Neural crest cell (in vitro differentiated cells): ENCODE measurements at regions not wholly inside any gene's neighbourhood (a gene's known extent, or its start where the extent isn't known, plus 50 kb on each side); places are given as distances from the start of the nearest gene placed in this dataset.
"Not testable (repeated sequence)": the region's sequence is repeated elsewhere in the genome, so short reads cannot be mapped to it uniquely, and the experiment has no call there.

Experiments used
- DNase-seq: peaks from one replicate; pipeline ENCODE4 v3.0.0; 2021; ENCODE audit warnings: low read depth, mixed read lengths, low spot score
- H3K27ac Mint-ChIP-seq: one replicate; pipeline ENCODE4 v1.8.0; 2021; ENCODE audit warnings: mild to moderate bottlenecking, mixed read lengths; ENCODE audit not compliant: unreplicated experiment
- H3K27me3 Mint-ChIP-seq: 2 replicates; pipeline ENCODE4 v1.8.0; 2021; ENCODE audit warnings: low read depth, mild to moderate bottlenecking, mixed read lengths
- H3K36me3 Mint-ChIP-seq: 2 replicates; pipeline ENCODE4 v1.8.0; 2021; ENCODE audit warnings: low read depth, mild to moderate bottlenecking, mixed read lengths
- H3K4me1 Mint-ChIP-seq: 2 replicates; pipeline ENCODE4 v1.8.0; 2021; ENCODE audit warnings: mixed read lengths
- H3K4me3 Mint-ChIP-seq: one replicate; pipeline ENCODE4 v1.8.0; 2021; ENCODE audit warnings: mild to moderate bottlenecking, mixed read lengths
- H3K9me3 Mint-ChIP-seq: 2 replicates; pipeline ENCODE4 v1.8.0; 2021; ENCODE audit warnings: mixed read lengths
- TF ChIP-seq, protein P1 (sequence below): fragments of 200-600 bp; sonication (generic); conservative IDR thresholded peaks from 2 replicates; pipeline ENCODE4 v1.5.0; 2021; ENCODE audit warnings: antibody characterized with exemption, mild to moderate bottlenecking

DNA sequence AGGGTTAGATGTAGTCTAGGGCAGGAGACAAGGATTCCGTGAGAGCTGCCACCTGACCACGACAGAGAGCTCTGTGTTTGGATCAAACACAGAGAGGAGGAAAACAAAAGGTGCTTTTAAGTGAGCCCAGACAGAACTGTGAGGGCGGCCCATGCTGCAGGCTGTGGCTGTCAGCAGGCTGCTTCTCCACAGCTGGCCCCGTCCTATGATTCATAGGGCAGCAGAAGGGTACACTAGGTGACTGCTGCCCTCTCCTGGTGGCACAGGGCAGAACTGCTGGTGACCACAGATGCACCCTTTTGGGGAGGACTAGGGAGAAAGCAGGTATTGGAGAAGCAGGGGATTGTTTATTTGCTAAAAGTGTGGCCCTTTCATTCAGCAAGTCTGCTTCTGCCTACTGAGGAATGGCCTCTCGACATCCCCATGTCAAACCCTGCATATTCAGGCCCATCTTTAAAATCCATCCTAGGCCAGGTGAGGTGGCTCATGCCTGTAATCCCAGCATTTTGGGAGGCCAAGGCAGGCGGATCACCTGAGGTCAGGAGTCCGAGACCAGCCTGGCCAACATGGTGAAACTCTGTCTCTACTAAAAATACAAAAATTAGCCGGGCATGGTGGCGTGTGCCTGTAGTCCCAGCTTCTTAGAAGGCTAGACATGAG lies 234.4 kb upstream of the FRG2C start:
- H3K27ac Mint-ChIP-seq, H3K9me3 Mint-ChIP-seq, H3K27me3 Mint-ChIP-seq, H3K36me3 Mint-ChIP-seq: not testable (repeated sequence)
- peak; percentile 64 for DNase-seq
- TF ChIP-seq, protein P1, sequence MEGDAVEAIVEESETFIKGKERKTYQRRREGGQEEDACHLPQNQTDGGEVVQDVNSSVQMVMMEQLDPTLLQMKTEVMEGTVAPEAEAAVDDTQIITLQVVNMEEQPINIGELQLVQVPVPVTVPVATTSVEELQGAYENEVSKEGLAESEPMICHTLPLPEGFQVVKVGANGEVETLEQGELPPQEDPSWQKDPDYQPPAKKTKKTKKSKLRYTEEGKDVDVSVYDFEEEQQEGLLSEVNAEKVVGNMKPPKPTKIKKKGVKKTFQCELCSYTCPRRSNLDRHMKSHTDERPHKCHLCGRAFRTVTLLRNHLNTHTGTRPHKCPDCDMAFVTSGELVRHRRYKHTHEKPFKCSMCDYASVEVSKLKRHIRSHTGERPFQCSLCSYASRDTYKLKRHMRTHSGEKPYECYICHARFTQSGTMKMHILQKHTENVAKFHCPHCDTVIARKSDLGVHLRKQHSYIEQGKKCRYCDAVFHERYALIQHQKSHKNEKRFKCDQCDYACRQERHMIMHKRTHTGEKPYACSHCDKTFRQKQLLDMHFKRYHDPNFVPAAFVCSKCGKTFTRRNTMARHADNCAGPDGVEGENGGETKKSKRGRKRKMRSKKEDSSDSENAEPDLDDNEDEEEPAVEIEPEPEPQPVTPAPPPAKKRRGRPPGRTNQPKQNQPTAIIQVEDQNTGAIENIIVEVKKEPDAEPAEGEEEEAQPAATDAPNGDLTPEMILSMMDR = peak; percentile 83
- Mint-ChIP-seq H3K4me1 (peaks cover 26% of the 10 kb centered on the region), H3K4me3 (peak overlapping the region; percentile 87)

DNA sequence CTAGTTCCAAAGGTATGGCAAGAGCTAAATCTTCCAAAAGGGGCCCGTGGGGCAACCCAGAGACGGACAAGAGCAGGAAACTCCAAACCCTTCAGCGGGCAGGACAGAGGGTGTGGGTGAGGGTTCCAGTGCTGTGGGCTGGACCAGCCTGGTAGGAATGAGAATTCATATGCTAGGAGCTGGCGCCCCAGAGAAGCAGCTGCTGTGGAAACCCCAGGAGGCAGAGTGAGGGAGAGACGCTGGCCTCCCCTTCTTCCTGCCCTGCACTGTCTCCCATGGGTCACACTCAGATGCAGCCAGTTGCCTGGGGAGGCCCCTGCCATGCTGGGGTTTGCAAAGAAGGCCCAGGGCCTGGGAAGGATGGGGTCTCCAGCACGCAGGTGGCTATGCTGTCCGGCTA lies 233.7 kb upstream of the FRG2C start:
- H3K4me1 Mint-ChIP-seq = peaks cover 26% of the 10 kb centered on the region
- not testable (repeated sequence) for DNase-seq, H3K9me3 Mint-ChIP-seq, H3K27ac Mint-ChIP-seq, H3K36me3 Mint-ChIP-seq, H3K27me3 Mint-ChIP-seq, H3K4me3 Mint-ChIP-seq

DNA sequence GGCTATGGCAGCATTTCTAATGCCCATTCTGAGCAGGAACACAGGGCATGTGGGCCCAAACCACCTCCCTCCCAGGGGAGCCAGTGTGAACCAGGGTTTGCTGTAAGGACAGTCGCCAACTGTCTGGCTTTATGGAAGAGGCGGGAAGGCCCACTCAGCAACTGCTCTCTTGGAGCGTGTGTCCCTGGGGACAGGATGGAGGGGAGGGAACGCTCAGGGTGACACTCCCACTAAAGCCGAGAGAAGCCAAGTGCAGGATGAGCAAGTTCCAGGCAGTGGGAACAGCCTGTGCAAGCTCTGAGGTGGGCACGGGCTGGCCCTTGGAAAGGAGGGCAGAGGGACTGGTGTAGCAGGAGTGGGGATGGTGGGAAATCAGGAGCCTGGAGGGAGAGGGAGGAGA lies 233.0 kb upstream of the FRG2C start:
- not testable (repeated sequence) for DNase-seq, H3K27ac Mint-ChIP-seq, H3K27me3 Mint-ChIP-seq, H3K36me3 Mint-ChIP-seq, H3K9me3 Mint-ChIP-seq
- peak overlapping the region; percentile 59 for H3K4me3 Mint-ChIP-seq
- peaks cover 28% of the 10 kb centered on the region for H3K4me1 Mint-ChIP-seq

DNA sequence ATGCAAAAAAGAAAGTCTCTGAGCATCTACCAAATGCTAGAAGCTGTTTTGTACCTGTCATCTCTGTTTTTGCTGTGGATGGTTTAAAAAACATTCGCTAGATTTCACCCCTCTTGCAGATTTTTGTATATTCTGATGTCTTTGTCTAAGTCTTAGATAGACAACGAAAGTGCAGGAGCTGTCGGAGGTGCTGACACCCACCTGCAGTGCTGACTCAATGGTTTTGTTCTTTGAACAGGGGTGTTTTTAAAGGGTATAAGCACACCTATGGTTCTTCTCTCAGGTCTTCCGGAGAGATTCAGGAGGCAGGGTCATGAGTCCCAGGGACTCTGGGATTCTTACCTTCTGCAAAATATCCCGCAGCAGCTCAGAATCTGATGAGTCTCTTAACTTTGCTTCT lies 231.7 kb upstream of the FRG2C start:
- not testable (repeated sequence) for H3K36me3 Mint-ChIP-seq, H3K9me3 Mint-ChIP-seq, DNase-seq, H3K27me3 Mint-ChIP-seq
- H3K4me1 Mint-ChIP-seq = peaks cover 30% of the 10 kb centered on the region
- H3K27ac Mint-ChIP-seq = peak overlapping the region; percentile 78
- peak overlapping the region; percentile 82 for H3K4me3 Mint-ChIP-seq

DNA sequence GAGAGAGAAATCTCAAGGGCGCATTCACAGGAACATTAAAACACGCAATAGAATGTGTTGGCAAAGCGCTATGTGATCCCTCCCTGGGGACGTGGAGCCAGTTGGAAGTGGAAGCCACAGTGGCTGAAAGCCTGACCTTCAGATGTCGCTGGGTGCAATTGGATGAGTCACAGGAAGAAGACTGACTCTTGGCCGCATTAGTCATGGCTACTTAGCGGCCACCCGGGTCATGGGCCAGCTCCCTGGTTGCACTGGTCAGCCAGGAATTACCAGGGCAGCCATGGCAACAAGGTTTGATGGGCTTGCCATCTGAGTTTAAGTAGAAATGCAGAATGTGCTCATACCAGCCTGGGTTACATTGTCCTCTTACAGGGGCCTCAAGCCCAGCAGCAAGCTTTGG lies 231.2 kb upstream of the FRG2C start:
- not testable (repeated sequence) for H3K9me3 Mint-ChIP-seq, H3K36me3 Mint-ChIP-seq, H3K27me3 Mint-ChIP-seq, DNase-seq
- Mint-ChIP-seq H3K4me3 (peak overlapping the region; percentile 82), H3K27ac (peak overlapping the region; percentile 78), H3K4me1 (peaks cover 30% of the 10 kb centered on the region)

DNA sequence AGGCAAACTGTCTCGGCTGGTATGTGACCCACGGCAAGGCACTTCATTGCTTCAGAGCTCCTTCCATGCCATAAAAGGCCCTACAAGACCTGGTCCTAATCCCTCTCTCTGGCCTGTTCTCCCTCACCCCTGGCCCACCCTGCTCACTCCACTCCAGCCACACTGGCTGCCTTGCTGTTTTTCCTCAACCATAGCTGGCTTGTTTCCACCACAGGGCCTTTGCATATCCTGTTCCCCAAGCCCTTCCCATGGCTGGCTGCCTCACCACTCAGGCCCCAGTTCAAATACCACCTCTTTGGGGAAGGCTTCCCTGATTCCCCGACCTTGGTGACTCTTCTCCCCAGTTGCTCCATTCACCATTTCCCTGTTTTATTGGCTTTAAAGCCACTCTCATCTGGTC lies 230.8 kb upstream of the FRG2C start:
- not testable (repeated sequence) for H3K36me3 Mint-ChIP-seq, DNase-seq, H3K9me3 Mint-ChIP-seq, H3K27me3 Mint-ChIP-seq
- peaks cover 30% of the 10 kb centered on the region for H3K4me1 Mint-ChIP-seq
- peak overlapping the region; percentile 78 for H3K27ac Mint-ChIP-seq
- H3K4me3 Mint-ChIP-seq = peak overlapping the region; percentile 82

DNA sequence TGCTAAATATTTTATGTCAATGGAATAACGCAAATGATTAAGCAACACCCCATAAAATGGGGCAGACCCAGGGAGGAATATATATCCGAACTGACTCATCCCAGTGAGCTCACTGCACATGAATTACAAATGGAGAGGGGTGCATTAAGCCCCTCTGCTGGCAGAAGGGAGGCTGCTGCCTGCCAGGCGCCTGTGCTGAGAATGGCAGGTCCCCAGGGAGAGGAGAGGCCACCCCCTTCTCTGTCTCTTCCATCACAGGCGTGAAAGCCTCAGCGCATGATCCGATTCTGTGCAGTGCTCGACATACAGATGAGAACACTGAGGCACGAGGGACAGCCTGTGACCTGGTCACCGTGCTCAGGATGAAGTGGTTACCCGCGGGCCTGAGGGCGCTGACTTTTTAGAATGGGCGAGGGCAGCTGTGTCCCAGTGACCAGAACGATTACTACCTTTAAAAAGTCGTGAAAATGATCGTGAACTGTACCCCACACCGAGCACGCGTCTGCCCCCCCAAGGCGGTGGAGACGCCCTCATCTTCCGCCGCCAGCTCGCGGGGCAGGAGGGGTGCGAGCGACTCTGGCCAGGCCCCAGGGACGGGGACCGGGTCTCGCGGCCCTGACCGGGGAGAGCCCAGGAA lies 229.7 kb upstream of the FRG2C start:
- peak overlapping the region; percentile 90 for H3K4me3 Mint-ChIP-seq
- H3K9me3 Mint-ChIP-seq, H3K27ac Mint-ChIP-seq, H3K27me3 Mint-ChIP-seq, H3K36me3 Mint-ChIP-seq: not testable (repeated sequence)
- peaks cover 27% of the 10 kb centered on the region for H3K4me1 Mint-ChIP-seq
- peak; percentile 12 for DNase-seq
- TF ChIP-seq, protein P1 = peak; percentile 15

DNA sequence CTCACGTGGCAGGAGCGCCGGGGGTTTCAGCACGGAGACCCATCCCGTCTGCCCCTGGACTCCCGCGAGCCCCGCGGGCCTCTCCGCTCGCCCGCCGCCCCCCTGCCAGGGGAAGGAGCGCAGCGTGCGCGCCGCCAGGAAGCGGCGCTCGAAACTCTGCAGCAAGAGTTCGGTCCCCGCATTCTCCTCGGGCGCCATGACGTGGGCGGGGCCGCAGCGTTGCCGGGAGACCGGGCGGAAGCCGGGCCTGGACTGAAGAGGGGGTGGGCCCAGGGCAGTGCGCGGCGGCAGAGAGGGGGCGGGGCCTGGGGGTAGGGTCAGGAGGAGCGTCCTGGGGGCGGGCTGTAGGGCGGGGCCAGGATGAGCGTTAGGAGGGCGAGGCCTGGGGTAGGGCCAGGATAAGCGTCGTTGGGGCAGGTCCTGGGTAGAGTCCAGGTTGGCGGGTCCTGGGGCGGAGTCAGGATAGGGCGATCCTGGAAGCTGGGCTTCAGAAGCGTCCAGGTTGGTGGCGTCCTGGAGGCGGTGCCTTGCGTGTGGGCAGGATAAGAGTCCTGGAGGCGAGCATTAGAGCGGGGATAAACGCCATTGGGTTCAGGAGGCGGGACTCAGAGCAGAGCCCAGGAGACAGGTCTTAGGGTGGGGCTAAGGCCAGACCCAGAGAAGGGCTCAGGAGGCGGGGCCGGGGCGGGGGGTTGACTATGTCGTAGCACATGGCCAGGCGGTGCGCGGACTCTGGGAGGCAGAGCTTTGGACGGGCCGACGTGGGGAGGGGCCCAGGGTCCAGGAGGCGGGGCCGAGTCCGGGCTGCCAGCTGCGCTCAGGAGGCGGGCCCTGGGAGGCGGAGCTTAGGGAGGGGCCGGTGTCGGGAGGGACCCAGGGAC lies 229.0 kb upstream of the FRG2C start:
- Mint-ChIP-seq H3K4me3 (peak overlapping the region; percentile 98), H3K27ac (peak overlapping the region; percentile 99), H3K4me1 (peaks cover 22% of the 10 kb centered on the region)
- H3K9me3 Mint-ChIP-seq, H3K27me3 Mint-ChIP-seq, H3K36me3 Mint-ChIP-seq: not testable (repeated sequence)
- DNase-seq = peak; percentile 91

DNA sequence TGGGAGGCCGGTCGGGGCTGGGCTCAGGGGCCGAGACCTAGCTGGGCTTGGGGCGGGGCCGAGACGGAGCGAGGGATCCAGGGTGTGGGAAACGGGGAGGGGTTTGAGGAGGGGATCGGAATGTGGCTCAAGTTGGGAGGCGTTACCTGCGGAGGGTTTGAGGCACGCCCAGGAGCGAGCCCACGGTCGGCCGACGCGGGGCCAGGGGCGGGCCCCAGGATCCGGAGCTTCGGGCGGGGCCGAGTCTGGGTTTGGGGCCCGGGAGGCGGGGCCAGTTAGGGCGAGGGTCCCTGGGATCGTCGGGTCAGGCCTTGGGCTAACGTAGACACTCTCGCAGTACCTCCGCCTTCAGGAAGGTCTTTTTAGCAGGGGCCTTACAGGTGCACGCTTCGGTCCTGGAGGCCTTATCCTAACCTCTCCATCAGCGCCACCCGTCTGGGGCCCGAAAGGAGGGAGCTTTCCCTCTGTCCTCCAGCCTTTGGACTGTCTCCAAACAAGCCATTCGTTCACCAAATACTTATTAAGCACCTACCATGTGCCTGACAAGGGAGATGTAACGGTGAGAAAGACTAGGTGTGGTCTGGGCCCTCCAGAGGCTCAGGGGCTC lies 228.2 kb upstream of the FRG2C start:
- H3K36me3 Mint-ChIP-seq, H3K27me3 Mint-ChIP-seq, DNase-seq, H3K9me3 Mint-ChIP-seq: not testable (repeated sequence)
- H3K4me3 Mint-ChIP-seq = peak overlapping the region; percentile 98
- H3K4me1 Mint-ChIP-seq = peaks cover 22% of the 10 kb centered on the region
- H3K27ac Mint-ChIP-seq = peak overlapping the region; percentile 91

DNA sequence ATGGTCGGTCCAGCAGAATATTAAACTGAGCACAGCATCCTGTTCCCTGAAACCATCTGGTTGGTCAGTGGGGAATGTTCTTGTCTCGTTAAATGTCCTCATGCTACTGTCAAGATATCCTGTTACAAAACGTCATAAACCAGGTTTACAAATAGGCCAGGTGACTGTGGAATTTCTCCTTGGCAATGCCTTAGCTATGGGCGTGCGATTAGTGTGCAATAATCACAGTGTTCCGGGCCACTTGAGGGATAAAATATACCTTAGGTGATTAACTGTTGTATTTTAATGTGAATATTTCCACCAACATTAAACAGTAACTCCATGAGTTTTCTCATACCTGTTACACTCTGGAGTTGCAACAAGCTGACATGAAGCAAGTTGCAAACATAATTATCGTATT lies 223.1 kb upstream of the FRG2C start:
- not testable (repeated sequence) for H3K27ac Mint-ChIP-seq, H3K4me3 Mint-ChIP-seq, H3K27me3 Mint-ChIP-seq, H3K36me3 Mint-ChIP-seq, H3K9me3 Mint-ChIP-seq, H3K4me1 Mint-ChIP-seq, DNase-seq

DNA sequence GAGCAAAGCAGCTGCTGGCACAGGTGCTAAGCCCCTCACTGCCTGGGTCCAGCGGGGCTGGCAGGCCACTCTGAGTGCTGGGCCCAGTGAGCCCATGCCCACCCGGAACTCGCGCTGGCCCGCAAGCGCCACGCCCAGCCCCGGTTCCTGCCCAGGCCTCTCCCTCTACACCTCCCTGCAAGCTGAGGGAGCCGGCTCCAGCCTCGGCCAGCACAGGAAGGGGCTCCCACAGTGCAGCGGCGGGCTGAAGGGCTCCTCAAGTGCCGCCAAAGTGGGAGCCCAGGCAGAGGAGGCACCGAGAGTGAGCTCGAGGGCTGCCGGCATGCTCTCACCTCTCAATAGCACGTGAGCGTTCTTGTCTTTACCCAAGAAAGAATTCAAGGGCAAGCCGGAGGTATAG lies 219.5 kb upstream of the FRG2C start:
- not testable (repeated sequence) for H3K27ac Mint-ChIP-seq, DNase-seq, H3K4me3 Mint-ChIP-seq, H3K36me3 Mint-ChIP-seq, H3K9me3 Mint-ChIP-seq, H3K27me3 Mint-ChIP-seq, H3K4me1 Mint-ChIP-seq
